ENCODE measurements at regions not wholly inside any gene's neighbourhood (a gene's known extent, or its start where the extent isn't known, plus 50 kb on each side); places are given as distances from the start of the nearest gene placed in this dataset.

DNA sequence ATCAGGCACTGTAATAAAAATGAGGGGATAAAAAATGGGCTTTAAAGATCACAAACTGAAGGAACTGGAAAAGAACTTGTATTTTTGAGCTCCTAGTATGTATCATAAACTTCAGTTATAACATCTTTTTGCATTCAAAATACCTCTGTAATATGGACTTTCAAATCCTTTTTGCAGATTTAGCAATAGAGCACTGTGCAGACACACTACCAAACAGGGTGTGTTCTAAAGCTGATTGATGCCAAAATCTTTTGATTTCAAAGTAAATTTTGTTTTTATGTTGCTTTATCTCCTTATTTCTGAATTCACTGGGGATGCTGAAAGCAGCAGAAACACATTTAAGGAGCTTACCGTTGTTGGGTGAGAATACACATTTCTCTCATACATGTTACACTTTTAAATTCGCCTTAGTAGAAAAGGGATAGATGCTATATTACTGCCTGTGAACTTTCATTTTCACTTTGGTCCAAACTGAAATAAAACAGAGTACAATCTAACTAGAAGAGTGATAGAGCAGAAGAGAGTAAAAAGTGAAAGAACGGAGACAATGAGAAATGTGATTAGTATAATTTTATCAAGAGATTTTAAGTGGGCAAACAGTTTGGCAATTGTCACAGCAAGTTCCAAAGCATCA lies 1126.6 kb downstream of the BRINP3 start:
- TF ChIP-seq NFIC (IDR thresholded peaks at IDR 0.05) (no peak), RAD21 (IDR thresholded peaks at IDR 0.05; ENCODE audit: low read depth) (no peak)
